ENCODE measurements at regions not wholly inside any gene's neighbourhood (a gene's known extent, or its start where the extent isn't known, plus 50 kb on each side); places are given as distances from the start of the nearest gene placed in this dataset.
"Not testable (repeated sequence)": the region's sequence is repeated elsewhere in the genome, so short reads cannot be mapped to it uniquely, and the experiment has no call there.

DNA sequence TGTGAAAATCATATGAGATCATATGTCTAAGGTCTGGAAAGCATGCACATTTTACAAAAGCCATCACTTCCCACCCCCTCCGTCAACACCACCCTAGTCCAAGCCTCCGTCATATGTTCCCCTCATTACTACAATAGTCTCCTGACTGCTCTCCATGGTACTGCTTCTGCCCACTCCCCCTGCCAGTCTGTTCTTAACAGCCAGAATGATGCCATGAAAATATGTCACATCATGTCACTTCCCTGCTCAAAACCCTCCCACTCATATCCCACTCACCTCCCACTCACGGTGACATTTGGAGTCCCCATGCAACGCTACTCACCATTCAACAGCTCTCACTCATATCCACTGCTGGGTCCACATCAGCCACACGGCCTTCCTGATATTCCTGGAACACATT lies 432.3 kb downstream of the XYLT1 start:
- TF ChIP-seq, protein P1, sequence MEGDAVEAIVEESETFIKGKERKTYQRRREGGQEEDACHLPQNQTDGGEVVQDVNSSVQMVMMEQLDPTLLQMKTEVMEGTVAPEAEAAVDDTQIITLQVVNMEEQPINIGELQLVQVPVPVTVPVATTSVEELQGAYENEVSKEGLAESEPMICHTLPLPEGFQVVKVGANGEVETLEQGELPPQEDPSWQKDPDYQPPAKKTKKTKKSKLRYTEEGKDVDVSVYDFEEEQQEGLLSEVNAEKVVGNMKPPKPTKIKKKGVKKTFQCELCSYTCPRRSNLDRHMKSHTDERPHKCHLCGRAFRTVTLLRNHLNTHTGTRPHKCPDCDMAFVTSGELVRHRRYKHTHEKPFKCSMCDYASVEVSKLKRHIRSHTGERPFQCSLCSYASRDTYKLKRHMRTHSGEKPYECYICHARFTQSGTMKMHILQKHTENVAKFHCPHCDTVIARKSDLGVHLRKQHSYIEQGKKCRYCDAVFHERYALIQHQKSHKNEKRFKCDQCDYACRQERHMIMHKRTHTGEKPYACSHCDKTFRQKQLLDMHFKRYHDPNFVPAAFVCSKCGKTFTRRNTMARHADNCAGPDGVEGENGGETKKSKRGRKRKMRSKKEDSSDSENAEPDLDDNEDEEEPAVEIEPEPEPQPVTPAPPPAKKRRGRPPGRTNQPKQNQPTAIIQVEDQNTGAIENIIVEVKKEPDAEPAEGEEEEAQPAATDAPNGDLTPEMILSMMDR (IDR thresholded peaks at IDR 0.05; ENCODE audit: extremely low read depth, insufficient read depth, missing control alignments): no peak
- in situ Hi-C loops (cut with MboI; ENCODE audit: low pct_unique_long_range_greater_than_20kb, low sequenced_read_pairs, unreplicated experiment): no loop called here
- DNase-seq (ENCODE audit: low spot score): no peak

DNA sequence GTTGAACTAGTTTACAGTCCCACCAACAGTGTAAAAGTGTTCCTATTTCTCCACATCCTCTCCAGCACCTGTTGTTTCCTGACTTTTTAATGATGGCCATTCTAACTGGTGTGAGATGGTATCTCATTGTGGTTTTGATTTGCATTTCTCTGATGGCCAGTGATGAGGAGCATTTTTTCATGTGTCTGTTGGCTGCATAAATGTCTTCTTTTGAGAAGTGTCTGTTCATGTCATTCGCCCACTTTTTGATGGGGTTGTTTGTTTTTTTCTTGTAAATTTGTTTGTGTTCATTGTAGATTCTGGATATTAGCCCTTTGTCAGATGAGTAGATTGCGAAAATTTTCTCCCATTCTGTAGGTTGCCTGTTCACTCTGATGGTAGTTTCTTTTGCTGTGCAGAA lies 421.7 kb downstream of the XYLT1 start:
- DNase-seq (ENCODE audit: low spot score); in situ Hi-C loops (cut with MboI; ENCODE audit: low pct_unique_long_range_greater_than_20kb, low sequenced_read_pairs, unreplicated experiment): not testable (repeated sequence)

DNA sequence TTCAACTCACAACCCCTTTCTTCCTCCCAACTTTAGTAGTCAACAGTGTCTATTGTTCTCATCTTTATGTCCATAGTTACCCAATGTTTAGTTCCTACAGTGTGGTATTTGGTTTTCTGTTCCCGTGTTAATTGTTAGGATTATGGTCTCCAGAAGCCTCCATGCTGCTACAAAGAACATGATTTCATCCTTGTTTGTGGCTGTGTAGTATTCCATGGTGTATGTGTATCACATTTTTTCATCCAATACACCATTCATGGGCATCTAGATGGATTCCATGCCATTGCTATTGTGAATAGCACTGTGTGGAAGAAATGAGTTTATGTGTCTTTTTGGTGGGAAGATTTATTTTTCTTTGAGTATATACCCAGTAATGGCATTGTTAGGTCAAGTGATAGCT lies 420.3 kb downstream of the XYLT1 start:
- DNase-seq (ENCODE audit: low spot score): no peak
- TF ChIP-seq, protein P1 (IDR thresholded peaks at IDR 0.05; ENCODE audit: extremely low read depth, insufficient read depth, missing control alignments): no peak
- in situ Hi-C loops (cut with MboI; ENCODE audit: low pct_unique_long_range_greater_than_20kb, low sequenced_read_pairs, unreplicated experiment): no loop called here

Data from GM13977 (cell line).